ENCODE measurements at regions not wholly inside any gene's neighbourhood (a gene's known extent, or its start where the extent isn't known, plus 50 kb on each side); places are given as distances from the start of the nearest gene placed in this dataset.

DNA sequence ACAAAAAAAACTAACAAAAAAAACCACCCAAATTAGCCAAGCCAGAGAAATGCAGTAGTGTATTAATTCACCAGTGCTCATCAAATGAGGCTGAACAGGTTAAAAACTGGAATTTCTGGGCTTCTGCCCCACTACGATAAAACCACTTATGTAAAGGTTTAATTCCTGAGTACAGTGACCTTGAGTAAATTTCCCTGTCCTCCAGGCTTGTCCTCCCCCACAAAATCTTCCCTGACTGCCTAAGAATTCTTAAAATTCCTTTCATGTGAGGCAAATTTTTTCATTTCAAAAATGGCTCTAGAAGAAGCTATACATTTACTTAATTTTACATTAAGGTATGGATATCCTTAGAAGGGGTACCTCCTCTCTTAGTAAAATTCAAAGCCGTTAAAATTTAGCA is 80.1 kb upstream of the ID4 start (continued):
- no peak for TF ChIP-seq CUX1 (IDR thresholded peaks at IDR 0.05; ENCODE audit: insufficient replicate concordance, low read depth, low read length)
- no peak for TF ChIP-seq KDM1A (IDR thresholded peaks at IDR 0.05; ENCODE audit: borderline replicate concordance)

DNA sequence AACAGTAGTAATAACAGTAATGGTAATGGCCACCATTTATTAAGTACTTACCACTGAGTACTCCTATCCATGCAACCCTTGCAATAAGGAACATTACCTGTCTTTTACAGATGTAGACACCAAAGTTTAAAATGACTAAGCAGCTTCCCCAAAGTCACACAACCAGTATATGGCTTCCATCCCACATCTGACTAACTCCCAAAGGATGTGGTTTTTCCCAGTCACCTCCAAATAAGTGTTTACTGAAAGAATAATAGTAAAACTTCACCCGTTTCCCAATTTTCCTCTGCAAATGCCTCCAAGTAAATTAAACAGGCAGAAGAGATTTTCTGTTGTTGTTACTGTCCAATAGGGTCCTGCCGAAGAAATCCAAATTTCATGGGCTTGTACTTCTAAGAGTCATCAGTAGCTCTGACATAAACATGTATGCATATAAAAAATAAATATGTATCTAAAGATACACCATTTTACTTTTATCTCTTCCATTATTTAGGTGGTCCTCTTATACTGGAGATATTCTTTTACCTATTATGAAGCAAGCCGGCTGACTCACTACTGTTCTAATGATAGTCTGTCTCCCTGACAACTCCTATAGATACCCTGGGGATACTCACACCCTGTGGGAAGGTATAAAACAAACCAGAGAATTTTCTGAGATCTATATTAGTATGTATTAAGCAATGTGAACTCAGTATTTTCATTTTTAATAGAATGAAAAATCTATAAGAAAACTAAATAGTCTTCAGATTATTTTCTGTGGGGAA is 77.9 kb upstream of the ID4 start:
- Histone ChIP-seq H3K27me3 (replicated peaks in 1 of 2; ENCODE audit: control insufficient read depth in 2 of 2, insufficient read depth in 2 of 2, low read length in 1 of 2) (no peaks in the 10 kb centered on the region), H3K79me2 (ENCODE audit: control insufficient read depth, insufficient read depth, low read length) (no peaks in the 10 kb centered on the region), H2AFZ (ENCODE audit: control insufficient read depth, low read depth, low read length) (no peak overlapping the region), H3K4me1 (ENCODE audit: control insufficient read depth, insufficient read depth, low read length) (no peaks in the 10 kb centered on the region), H3K4me2 (ENCODE audit: control insufficient read depth, insufficient read depth) (no peak overlapping the region), H3K27ac (ENCODE audit: control insufficient read depth, insufficient read depth) (no peak overlapping the region), H3K36me3 (ENCODE audit: control insufficient read depth in 2 of 2, insufficient read depth in 2 of 2, low read length in 1 of 2) (no peaks in the 10 kb centered on the region), H3K9ac (ENCODE audit: control insufficient read depth, insufficient read depth, low read length) (no peak overlapping the region), H3K9me3 (replicated peaks; ENCODE audit: control insufficient read depth, insufficient read depth, low read length) (no peaks in the 10 kb centered on the region), H4K20me1 (ENCODE audit: control insufficient read depth, insufficient read depth) (no peaks in the 10 kb centered on the region), H3K4me3 (no peak overlapping the region)
- CTCF ChIA-PET = no interaction called here
- WGBS (ENCODE audit: insufficient coverage, insufficient replicate concordance, low lambda C conversion rate, missing lambda C conversion rate) = 49% methylated on average over 3 of the region's 3 CpGs
- no TSS peak for BruUV-seq (replicated peaks)
- POLR2A ChIA-PET = no interaction called here
- SMC1A ChIA-PET (ENCODE audit: uncharacterized antibody, unreplicated experiment) = no interaction called here
- in situ Hi-C loops (cut with MboI) (no loop called here), intact Hi-C loops (cut with micrococcal nuclease; ENCODE audit: unreplicated experiment) (no loop called here)
- DNase-seq (ENCODE audit: low read depth, low spot score) (no peak), ATAC-seq (no peak), FAIRE-seq (no peak)
- RAD21 ChIA-PET (ENCODE audit: unreplicated experiment) = no interaction called here
- TF ChIP-seq JUND (IDR thresholded peaks at IDR 0.05; ENCODE audit: low read depth, low read length) (no peak), ZNF217 (IDR thresholded peaks at IDR 0.05) (no peak), ZBTB11 (CRISPR knock-in tag; IDR thresholded peaks at IDR 0.05) (no peak), RB1 (IDR thresholded peaks at IDR 0.05; ENCODE audit: borderline replicate concordance) (no peak), SIN3A (IDR thresholded peaks at IDR 0.05; ENCODE audit: low read depth, low read length) (no peak), SREBF2 (IDR thresholded peaks at IDR 0.05; ENCODE audit: low read length) (no peak), SMAD1 (IDR thresholded peaks at IDR 0.05; ENCODE audit: low read depth, partially characterized antibody) (no peak), FOXK2 (IDR thresholded peaks at IDR 0.05) (no peak), POLR2AphosphoS2 (IDR thresholded peaks at IDR 0.05; ENCODE audit: low read depth, low read length) (no peak), RAD21 (IDR thresholded peaks at IDR 0.05; ENCODE audit: insufficient read depth, low read depth, low read length) (no peak)

Measured in GM12878 (cell line).